ENCODE measurements at regions not wholly inside any gene's neighbourhood (a gene's known extent, or its start where the extent isn't known, plus 50 kb on each side); places are given as distances from the start of the nearest gene placed in this dataset.

DNA sequence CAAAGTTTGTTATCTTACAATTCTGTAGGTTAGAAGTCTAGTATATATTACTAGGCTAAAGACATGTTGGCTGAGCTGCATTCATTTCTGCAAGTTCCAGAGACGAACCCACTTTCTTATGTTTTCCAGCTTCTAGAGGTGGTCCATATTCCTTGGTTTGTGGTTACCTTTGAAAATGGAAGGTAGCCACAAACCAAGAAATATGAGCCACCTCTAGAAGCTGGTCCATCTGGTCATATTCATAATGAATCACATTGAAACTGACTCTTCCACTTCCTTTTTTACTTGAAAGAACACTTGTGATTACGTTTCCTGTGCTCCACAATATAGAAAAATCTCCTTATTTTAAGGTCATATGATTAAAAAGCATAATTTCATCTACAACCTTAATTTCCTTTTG lies 943.0 kb upstream of the PCDH9 start:
- H3K27ac Mint-ChIP-seq (ENCODE audit: unreplicated experiment), result no peak overlapping the region
- TF ChIP-seq, protein P1, sequence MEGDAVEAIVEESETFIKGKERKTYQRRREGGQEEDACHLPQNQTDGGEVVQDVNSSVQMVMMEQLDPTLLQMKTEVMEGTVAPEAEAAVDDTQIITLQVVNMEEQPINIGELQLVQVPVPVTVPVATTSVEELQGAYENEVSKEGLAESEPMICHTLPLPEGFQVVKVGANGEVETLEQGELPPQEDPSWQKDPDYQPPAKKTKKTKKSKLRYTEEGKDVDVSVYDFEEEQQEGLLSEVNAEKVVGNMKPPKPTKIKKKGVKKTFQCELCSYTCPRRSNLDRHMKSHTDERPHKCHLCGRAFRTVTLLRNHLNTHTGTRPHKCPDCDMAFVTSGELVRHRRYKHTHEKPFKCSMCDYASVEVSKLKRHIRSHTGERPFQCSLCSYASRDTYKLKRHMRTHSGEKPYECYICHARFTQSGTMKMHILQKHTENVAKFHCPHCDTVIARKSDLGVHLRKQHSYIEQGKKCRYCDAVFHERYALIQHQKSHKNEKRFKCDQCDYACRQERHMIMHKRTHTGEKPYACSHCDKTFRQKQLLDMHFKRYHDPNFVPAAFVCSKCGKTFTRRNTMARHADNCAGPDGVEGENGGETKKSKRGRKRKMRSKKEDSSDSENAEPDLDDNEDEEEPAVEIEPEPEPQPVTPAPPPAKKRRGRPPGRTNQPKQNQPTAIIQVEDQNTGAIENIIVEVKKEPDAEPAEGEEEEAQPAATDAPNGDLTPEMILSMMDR (IDR thresholded peaks at IDR 0.05), result no peak
- peaks cover 19% of the 10 kb centered on the region for H3K4me1 Mint-ChIP-seq (ENCODE audit: low read depth)

DNA sequence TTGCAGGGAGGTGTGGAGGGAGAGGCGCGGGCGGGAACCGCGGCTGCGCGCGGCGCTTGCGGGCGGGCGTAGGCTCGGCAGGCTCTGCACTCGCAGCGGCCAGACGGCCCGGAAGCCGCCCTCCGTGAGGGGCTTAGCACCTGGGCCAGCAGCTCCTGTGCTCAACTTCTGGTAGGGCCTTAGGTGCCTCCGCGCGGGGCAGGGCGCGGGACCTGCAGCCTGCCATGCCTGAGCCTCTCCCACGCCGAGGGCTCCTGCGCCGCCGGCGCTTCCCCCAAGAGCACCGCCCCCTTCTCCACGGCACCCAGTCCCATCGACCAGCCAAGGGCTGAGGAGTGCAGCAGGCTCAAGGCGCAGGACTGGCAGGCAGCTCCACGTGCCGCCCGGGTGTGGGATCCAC lies 940.8 kb upstream of the PCDH9 start:
- peak; percentile 83 for DNase-seq (ENCODE audit: low spot score)
- H3K9me3 Mint-ChIP-seq (ENCODE audit: low read depth), result peaks cover 4% of the 10 kb centered on the region
- H3K27ac Mint-ChIP-seq (ENCODE audit: unreplicated experiment), result no peak overlapping the region
- H3K27me3 Mint-ChIP-seq (ENCODE audit: low read depth), result no peaks in the 10 kb centered on the region
- H3K4me3 Mint-ChIP-seq (ENCODE audit: unreplicated experiment), result no peak overlapping the region
- TF ChIP-seq, protein P1 (IDR thresholded peaks at IDR 0.05), result no peak
- H3K4me1 Mint-ChIP-seq (ENCODE audit: low read depth), result peaks cover 2% of the 10 kb centered on the region
- H3K36me3 Mint-ChIP-seq (ENCODE audit: low read depth), result no peaks in the 10 kb centered on the region

More for the DNA sequence above, 943.0 kb upstream of the PCDH9 start:
- Mint-ChIP-seq H3K36me3 (ENCODE audit: low read depth) (no peaks in the 10 kb centered on the region), H3K27me3 (ENCODE audit: low read depth) (no peaks in the 10 kb centered on the region), H3K4me3 (ENCODE audit: unreplicated experiment) (no peak overlapping the region), H3K9me3 (ENCODE audit: low read depth) (peaks cover 4% of the 10 kb centered on the region)
- DNase-seq (ENCODE audit: low spot score), result no peak

DNA sequence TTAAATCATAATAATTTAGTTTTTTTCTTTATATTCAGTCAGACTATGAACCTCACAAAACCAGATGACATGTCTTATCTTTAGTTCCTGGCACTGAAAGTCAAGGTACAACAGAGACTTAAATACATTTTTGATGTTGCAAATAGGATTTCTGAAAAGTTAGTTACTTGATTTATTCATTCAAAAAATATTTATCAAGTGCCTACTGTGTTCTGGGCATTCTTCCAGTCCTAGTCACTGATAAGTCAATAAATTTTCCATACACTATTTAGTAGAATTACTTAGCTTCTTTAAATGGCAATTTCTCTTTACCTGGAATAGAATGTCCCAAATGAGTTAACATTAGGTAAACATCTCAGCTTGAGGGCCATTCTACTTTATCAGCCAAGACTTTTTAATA lies 938.3 kb upstream of the PCDH9 start:
- Mint-ChIP-seq H3K27ac (ENCODE audit: unreplicated experiment) (no peak overlapping the region), H3K36me3 (ENCODE audit: low read depth) (no peaks in the 10 kb centered on the region), H3K9me3 (ENCODE audit: low read depth) (peaks cover 4% of the 10 kb centered on the region), H3K4me1 (ENCODE audit: low read depth) (peaks cover 2% of the 10 kb centered on the region), H3K27me3 (ENCODE audit: low read depth) (no peaks in the 10 kb centered on the region), H3K4me3 (ENCODE audit: unreplicated experiment) (no peak overlapping the region)
- DNase-seq (ENCODE audit: low spot score), result no peak
- TF ChIP-seq, protein P1 (IDR thresholded peaks at IDR 0.05), result no peak

- no peak for DNase-seq (ENCODE audit: low spot score)
- H3K27ac Mint-ChIP-seq (ENCODE audit: unreplicated experiment), result no peak overlapping the region
- H3K9me3 Mint-ChIP-seq (ENCODE audit: low read depth), result peaks cover 2% of the 10 kb centered on the region
- H3K27me3 Mint-ChIP-seq (ENCODE audit: low read depth), result no peaks in the 10 kb centered on the region
- H3K36me3 Mint-ChIP-seq (ENCODE audit: low read depth), result no peaks in the 10 kb centered on the region
- TF ChIP-seq, protein P1 (IDR thresholded peaks at IDR 0.05), result no peak
- H3K4me3 Mint-ChIP-seq (ENCODE audit: unreplicated experiment), result no peak overlapping the region
- H3K4me1 Mint-ChIP-seq (ENCODE audit: low read depth), result no peaks in the 10 kb centered on the region
These were observed 930.3 kb upstream of the PCDH9 start for GRCh38 chr13:68160466-68160865.

DNA sequence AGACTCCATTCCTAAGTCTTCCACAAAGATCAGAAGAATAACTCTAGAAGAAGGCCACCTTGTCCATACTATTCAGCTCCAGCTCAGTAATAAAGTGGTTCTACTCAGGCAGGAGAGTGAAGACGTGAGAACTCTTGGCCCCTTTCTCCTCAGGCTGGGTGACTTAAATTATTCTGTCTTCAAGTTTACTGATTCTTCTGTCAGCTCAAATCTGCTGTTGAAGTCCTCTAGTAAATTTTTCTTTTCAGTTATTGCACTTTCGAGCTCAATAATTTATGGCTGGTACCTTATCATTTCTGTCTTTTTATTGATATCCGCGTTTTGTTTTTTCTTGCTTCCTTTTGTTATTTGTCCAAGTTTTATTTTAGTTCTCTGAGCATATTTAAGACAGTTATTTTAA lies 922.3 kb upstream of the PCDH9 start:
- Mint-ChIP-seq H3K27ac (ENCODE audit: unreplicated experiment) (no peak overlapping the region), H3K36me3 (ENCODE audit: low read depth) (no peaks in the 10 kb centered on the region), H3K4me3 (ENCODE audit: unreplicated experiment) (no peak overlapping the region), H3K27me3 (ENCODE audit: low read depth) (no peaks in the 10 kb centered on the region), H3K9me3 (ENCODE audit: low read depth) (peaks cover 18% of the 10 kb centered on the region), H3K4me1 (ENCODE audit: low read depth) (no peaks in the 10 kb centered on the region)
- DNase-seq (ENCODE audit: low spot score), result no peak
- TF ChIP-seq, protein P1 (IDR thresholded peaks at IDR 0.05), result no peak
